Right ventricle myocardium inferior (tissue), 1 donor: ENCODE measurements at regions not wholly inside any gene's neighbourhood (a gene's known extent, or its start where the extent isn't known, plus 50 kb on each side); places are given as distances from the start of the nearest gene placed in this dataset.

Experiments
- ATAC-seq: fragments of 200-7000 bp; cut with Tn5 transposase; one replicate; pipeline ENCODE4 v1.9.1; 2020; ENCODE audit warnings: mild to moderate bottlenecking, moderate library complexity
- DNase-seq: peaks from one replicate; pipeline ENCODE4 v3.0.0; 2021; ENCODE audit errors: missing footprints
- intact Hi-C: fragments of 100-400 bp; cut with DNase I; formaldehyde crosslinking; loops from one replicate; pipeline ENCODE4 v1.11.0; 2022
- donor health status: DM: no; HTN: yes; CAD: no; lungs with severe emphysema.

GRCh38 chr9:115207003-115207836 lies 89.3 kb upstream of the TNC start:
- intact Hi-C loops: no loop called here
- no peak for ATAC-seq
- DNase-seq: no peak

- DNase-seq: no peak
- ATAC-seq: no peak
- intact Hi-C loops: no loop called here
These were observed 90.5 kb upstream of the TNC start for GRCh38 chr9:115208501-115208900.

GRCh38 chr9:115209601-115210306 lies 91.8 kb upstream of the TNC start:
- ATAC-seq: no peak
- intact Hi-C loops: no loop called here
- no peak for DNase-seq

GRCh38 chr9:115210699-115211098 lies 92.7 kb upstream of the TNC start:
- intact Hi-C loops: no loop called here
- no peak for ATAC-seq
- no peak for DNase-seq

- no peak for DNase-seq
- intact Hi-C loops: no loop called here
- no peak for ATAC-seq
These were observed 93.6 kb upstream of the TNC start for GRCh38 chr9:115211413-115212124.

GRCh38 chr9:115212125-115212605 lies 94.2 kb upstream of the TNC start:
- ATAC-seq: no peak
- no peak for DNase-seq
- intact Hi-C loops: no loop called here

GRCh38 chr9:115212832-115213231 lies 94.9 kb upstream of the TNC start:
- ATAC-seq (no peak), DNase-seq (no peak)
- intact Hi-C loops: no loop called here

GRCh38 chr9:115213818-115214334 lies 95.9 kb upstream of the TNC start:
- intact Hi-C loops: no loop called here
- ATAC-seq: peak; percentile 90
- no peak for DNase-seq

GRCh38 chr9:115216873-115217272 lies 98.9 kb upstream of the TNC start:
- intact Hi-C loops: no loop called here
- ATAC-seq (no peak), DNase-seq (no peak)

- DNase-seq (no peak), ATAC-seq (no peak)
- intact Hi-C loops: no loop called here
These were observed 102.5 kb upstream of the TNC start for GRCh38 chr9:115220319-115221005.

GRCh38 chr9:115223471-115223870 lies 105.5 kb upstream of the TNC start:
- DNase-seq (no peak), ATAC-seq (no peak)
- intact Hi-C loops: no loop called here

- DNase-seq (no peak), ATAC-seq (no peak)
- intact Hi-C loops: no loop called here
These were observed 107.6 kb upstream of the TNC start for GRCh38 chr9:115225459-115226116.

GRCh38 chr9:115226152-115226551 lies 108.2 kb upstream of the TNC start:
- ATAC-seq (no peak), DNase-seq (no peak)
- intact Hi-C loops: no loop called here

- ATAC-seq (no peak), DNase-seq (no peak)
- intact Hi-C loops: no loop called here
These were observed 111.5 kb upstream of the TNC start for GRCh38 chr9:115229496-115229895.

- intact Hi-C loops: no loop called here
- ATAC-seq (no peak), DNase-seq (no peak)
These were observed 113.1 kb upstream of the TNC start for GRCh38 chr9:115230924-115231515.

GRCh38 chr9:115232181-115232774 lies 114.3 kb upstream of the TNC start:
- no peak for ATAC-seq
- intact Hi-C loops: no loop called here
- no peak for DNase-seq

- DNase-seq (no peak), ATAC-seq (no peak)
- intact Hi-C loops: no loop called here
These were observed 116.1 kb upstream of the TNC start for GRCh38 chr9:115234094-115234493.

- no peak for ATAC-seq
- no peak for DNase-seq
- intact Hi-C loops: no loop called here
These were observed 117.3 kb upstream of the TNC start for GRCh38 chr9:115235221-115235620.
